Esophagus squamous epithelium (tissue), 4 donors: ENCODE measurements at regions not wholly inside any gene's neighbourhood (a gene's known extent, or its start where the extent isn't known, plus 50 kb on each side); places are given as distances from the start of the nearest gene placed in this dataset.

Experiments used
- POLR2A ChIP-seq, 4 donors: fragments of 450-650 bp; IDR thresholded peaks; one replicate each; pipeline ENCODE4 v1.6.1; 2017; ENCODE audit warnings: antibody characterized with exemption in 4 of 4, mild to moderate bottlenecking in 4 of 4, moderate library complexity in 3 of 4
- TF ChIP-seq, protein P1 (sequence below), 6 experiments: fragments of 450-650 bp in 4 of 6; fragments of 200-600 bp in 2 of 6; sonication (generic) in 2 of 6; IDR thresholded peaks; one replicate each; pipeline ENCODE4 v1.5.1; 2016 to 2019; ENCODE audit warnings: antibody characterized with exemption in 6 of 6, mild to moderate bottlenecking in 4 of 6, moderate library complexity in 4 of 6

DNA sequence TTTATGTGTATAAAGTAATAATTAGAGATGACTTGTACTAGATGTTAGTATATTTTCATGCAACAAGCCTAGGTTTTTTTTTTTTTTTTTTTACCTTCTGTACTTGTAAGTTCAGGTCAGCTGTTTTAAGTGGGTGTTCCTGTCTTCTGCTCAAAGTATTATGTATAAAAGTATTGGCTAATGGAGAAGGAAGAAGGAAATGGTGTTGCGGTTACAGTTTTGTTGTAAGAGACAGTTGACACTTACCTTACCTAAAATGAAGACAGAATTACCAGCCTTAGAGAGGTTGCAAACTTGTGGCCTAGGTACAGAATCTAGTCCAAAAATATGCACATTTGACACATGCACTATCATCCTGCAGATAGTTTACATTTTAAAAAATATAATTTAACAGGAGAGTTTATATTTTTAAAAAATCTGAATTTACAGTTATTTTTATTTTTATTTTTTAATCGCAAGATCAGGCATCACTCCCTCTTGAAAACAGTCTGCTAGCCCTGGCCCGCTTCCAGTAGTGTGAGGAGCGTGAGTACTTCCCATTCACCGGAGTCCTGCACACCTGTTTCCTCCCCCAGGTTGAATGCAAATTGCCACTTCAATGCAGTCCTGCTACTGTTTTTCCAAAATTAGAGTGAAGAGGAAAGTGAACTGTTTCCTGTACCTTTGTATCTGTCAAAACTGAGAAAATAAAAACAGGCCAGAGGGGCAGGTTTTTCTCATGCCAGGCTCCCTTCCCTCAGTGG lies 224.3 kb upstream of the SOX2 start:
- TF ChIP-seq POLR2A (IDR thresholded peaks at IDR 0.05): no peak
- TF ChIP-seq, protein P1, sequence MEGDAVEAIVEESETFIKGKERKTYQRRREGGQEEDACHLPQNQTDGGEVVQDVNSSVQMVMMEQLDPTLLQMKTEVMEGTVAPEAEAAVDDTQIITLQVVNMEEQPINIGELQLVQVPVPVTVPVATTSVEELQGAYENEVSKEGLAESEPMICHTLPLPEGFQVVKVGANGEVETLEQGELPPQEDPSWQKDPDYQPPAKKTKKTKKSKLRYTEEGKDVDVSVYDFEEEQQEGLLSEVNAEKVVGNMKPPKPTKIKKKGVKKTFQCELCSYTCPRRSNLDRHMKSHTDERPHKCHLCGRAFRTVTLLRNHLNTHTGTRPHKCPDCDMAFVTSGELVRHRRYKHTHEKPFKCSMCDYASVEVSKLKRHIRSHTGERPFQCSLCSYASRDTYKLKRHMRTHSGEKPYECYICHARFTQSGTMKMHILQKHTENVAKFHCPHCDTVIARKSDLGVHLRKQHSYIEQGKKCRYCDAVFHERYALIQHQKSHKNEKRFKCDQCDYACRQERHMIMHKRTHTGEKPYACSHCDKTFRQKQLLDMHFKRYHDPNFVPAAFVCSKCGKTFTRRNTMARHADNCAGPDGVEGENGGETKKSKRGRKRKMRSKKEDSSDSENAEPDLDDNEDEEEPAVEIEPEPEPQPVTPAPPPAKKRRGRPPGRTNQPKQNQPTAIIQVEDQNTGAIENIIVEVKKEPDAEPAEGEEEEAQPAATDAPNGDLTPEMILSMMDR (IDR thresholded peaks at IDR 0.05): no peak
